ENCODE measurements at regions not wholly inside any gene's neighbourhood (a gene's known extent, or its start where the extent isn't known, plus 50 kb on each side); places are given as distances from the start of the nearest gene placed in this dataset.

- Histone ChIP-seq H3K36me3 (ENCODE audit: control insufficient read depth in 4 of 4, insufficient read depth in 4 of 4, low read length in 4 of 4) (no peaks in the 10 kb centered on the region), H3K4me3 (no peak overlapping the region), H3K27ac (ENCODE audit: low read depth in 1 of 2, low read length in 1 of 2) (no peak overlapping the region), H3K27me3 (ENCODE audit: control insufficient read depth in 3 of 3, insufficient read depth in 3 of 3, low read length in 2 of 3) (no peaks in the 10 kb centered on the region), H3K9ac (ENCODE audit: insufficient read depth in 1 of 2, low read length in 2 of 2) (no peak overlapping the region), H3K9me3 (ENCODE audit: control insufficient read depth in 4 of 4, insufficient read depth in 3 of 4, low read length in 3 of 4) (no peaks in the 10 kb centered on the region), H3K4me1 (ENCODE audit: control insufficient read depth in 5 of 5, insufficient read depth in 5 of 5, low read length in 5 of 5) (peaks cover 8 to 26% (median 15%) of the 10 kb centered on the region in 5 donors)
- DNase-seq (no peak), ATAC-seq (ENCODE audit: insufficient read depth, low FRiP score) (no peak)
- TF ChIP-seq CTCF (IDR thresholded peaks at IDR 0.05; ENCODE audit: control extremely low read depth, extremely low read depth): no peak
- 88 to 90% methylated on average over 2 of the region's 2 CpGs for WGBS, 2 donors
Observed at GRCh38 chr3:107959550-107960154, 131.2 kb downstream of the CD47 start.

- Histone ChIP-seq H3K9me3 (ENCODE audit: control insufficient read depth in 4 of 4, insufficient read depth in 3 of 4, low read length in 3 of 4) (no peaks in the 10 kb centered on the region), H3K36me3 (ENCODE audit: control insufficient read depth in 4 of 4, insufficient read depth in 4 of 4, low read length in 4 of 4) (no peaks in the 10 kb centered on the region), H3K4me3 (no peak overlapping the region), H3K9ac (ENCODE audit: insufficient read depth in 1 of 2, low read length in 2 of 2) (peak overlapping the region in 1 of 2 donors; percentile 44), H3K4me1 (ENCODE audit: control insufficient read depth in 5 of 5, insufficient read depth in 5 of 5, low read length in 5 of 5) (peaks cover 8 to 29% (median 15%) of the 10 kb centered on the region in 5 donors), H3K27ac (ENCODE audit: low read depth in 1 of 2, low read length in 1 of 2) (peak overlapping the region in 1 of 2 donors; percentile 53), H3K27me3 (ENCODE audit: control insufficient read depth in 3 of 3, insufficient read depth in 3 of 3, low read length in 2 of 3) (no peaks in the 10 kb centered on the region)
- no peak for ATAC-seq (ENCODE audit: insufficient read depth, low FRiP score)
- no peak for TF ChIP-seq CTCF (IDR thresholded peaks at IDR 0.05; ENCODE audit: control extremely low read depth, extremely low read depth)
- DNase-seq: peak in 1 of 3 donors; percentile 21
- WGBS, 2 donors: 70 to 89% methylated on average over 1 of the region's 1 CpG
Observed at GRCh38 chr3:107958146-107958545, 132.7 kb downstream of the CD47 start.

DNA sequence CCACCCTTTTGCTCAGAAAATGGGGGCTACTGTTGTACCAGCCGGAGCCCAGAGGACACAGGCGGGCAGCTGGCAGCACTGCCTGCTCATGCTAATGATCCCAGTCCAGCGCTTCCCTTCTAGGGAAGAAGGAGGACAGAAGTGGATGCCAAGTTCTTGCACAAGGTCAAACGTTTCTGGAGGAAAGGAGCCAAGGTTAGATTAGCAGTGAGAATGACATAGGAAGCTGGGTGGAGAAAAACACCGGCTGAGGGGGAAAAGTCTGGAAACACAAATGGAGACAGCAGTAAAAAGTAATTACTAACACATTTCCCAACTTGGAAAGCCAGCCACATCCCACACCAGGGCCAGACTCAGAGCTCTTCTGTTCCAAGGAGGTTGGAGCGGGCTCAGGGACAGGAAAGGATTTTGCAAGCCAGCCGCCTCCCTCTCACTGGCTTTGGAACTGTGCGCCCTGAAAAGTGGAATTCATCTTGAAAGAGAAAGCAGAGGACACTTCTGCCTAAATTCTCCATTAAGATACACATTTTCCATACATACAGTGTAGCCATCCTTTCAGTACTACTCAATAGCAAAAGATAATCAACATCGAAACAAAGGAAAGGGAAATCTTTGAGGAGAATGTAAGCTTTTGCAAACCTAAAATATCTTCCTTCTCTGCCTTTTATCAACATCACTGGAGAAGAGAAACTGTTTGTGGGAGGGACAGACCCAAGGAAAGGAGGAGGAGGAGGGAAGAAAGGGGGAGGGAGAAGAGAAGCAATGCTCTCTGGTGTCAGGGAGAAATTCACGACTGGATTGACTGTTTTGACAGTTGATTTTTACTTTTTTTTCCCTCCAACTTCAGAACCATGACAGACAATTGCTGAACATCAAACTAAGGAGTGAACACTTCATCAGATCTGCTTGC is 133.6 kb downstream of the CD47 start:
- H3K4me1 ChIP-seq (ENCODE audit: control insufficient read depth in 5 of 5, insufficient read depth in 5 of 5, low read length in 5 of 5): peaks cover 8 to 29% (median 15%) of the 10 kb centered on the region in 5 donors
- ATAC-seq (ENCODE audit: insufficient read depth, low FRiP score): peak; percentile 81
- no peaks in the 10 kb centered on the region for H3K27me3 ChIP-seq (ENCODE audit: control insufficient read depth in 3 of 3, insufficient read depth in 3 of 3, low read length in 2 of 3)
- WGBS, 2 donors: 25 to 46% methylated on average over 10 of the region's 10 CpGs
- H3K4me3 ChIP-seq: no peak overlapping the region
- peak; percentile 84 to 97 (median 93) for DNase-seq
- no peaks in the 10 kb centered on the region for H3K9me3 ChIP-seq (ENCODE audit: control insufficient read depth in 4 of 4, insufficient read depth in 3 of 4, low read length in 3 of 4)
- H3K9ac ChIP-seq (ENCODE audit: insufficient read depth in 1 of 2, low read length in 2 of 2): peak overlapping the region in 1 of 2 donors; percentile 44
- no peaks in the 10 kb centered on the region for H3K36me3 ChIP-seq (ENCODE audit: control insufficient read depth in 4 of 4, insufficient read depth in 4 of 4, low read length in 4 of 4)
- peak overlapping the region; percentile 1 to 72 for H3K27ac ChIP-seq (ENCODE audit: low read depth in 1 of 2, low read length in 1 of 2)
- TF ChIP-seq CTCF (IDR thresholded peaks at IDR 0.05; ENCODE audit: control extremely low read depth, extremely low read depth): no peak
